HepG2 (cell line): ENCODE measurements at regions not wholly inside any gene's neighbourhood (a gene's known extent, or its start where the extent isn't known, plus 50 kb on each side); places are given as distances from the start of the nearest gene placed in this dataset.

Experiments used
- RERE ChIP-seq: IDR thresholded peaks from 2 replicates; pipeline ENCODE4 v1.6.1; 2016; ENCODE audit warnings: low read depth, missing genetic modification reagents, missing compliant biosample characterization
- ZNF570 ChIP-seq: sonication (generic); formaldehyde crosslinking; IDR thresholded peaks from 2 replicates; pipeline ENCODE4 v1.4.0; 2020; ENCODE audit warnings: mild to moderate bottlenecking, missing genetic modification reagents, borderline replicate concordance
- ZNF704 ChIP-seq: sonication (generic); formaldehyde crosslinking; IDR thresholded peaks from 2 replicates; pipeline ENCODE4 v1.8.1; 2023; ENCODE audit warnings: mild to moderate bottlenecking, inconsistent platforms, moderate library complexity, missing genetic modification reagents, borderline replicate concordance

- TF ChIP-seq ZNF570, result no peak
- TF ChIP-seq ZNF704 (CRISPR knock-in tag), result no peak
- TF ChIP-seq RERE (CRISPR knock-in tag), result no peak
Measured at GRCh38 chr14:30402846-30403245, 156.1 kb upstream of the G2E3 start.
